ENCODE measurements at regions not wholly inside any gene's neighbourhood (a gene's known extent, or its start where the extent isn't known, plus 50 kb on each side); places are given as distances from the start of the nearest gene placed in this dataset.

DNA sequence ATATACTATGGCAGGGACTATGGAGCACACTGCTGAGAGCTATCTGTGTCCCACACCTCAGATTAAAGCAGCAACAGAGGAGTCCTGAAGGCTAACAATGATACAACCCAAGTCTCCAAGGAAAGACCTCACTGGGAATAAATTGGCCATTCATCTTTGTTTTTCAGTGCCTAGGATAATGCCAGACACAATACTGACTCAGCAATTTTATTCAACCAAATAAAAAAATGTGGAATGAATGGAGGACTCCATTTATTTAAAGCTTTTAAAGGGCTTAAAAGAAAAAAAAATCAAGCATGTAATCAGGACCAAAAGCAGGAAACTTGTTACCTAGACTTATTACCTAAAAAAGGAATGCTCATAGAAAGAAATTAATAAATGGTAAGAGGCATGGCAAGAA, 960.5 kb downstream of the PCDH17 start:
- ChIA-PET POLR2A (no interaction called here), CTCF (no interaction called here)
- ATAC-seq (ENCODE audit: low read depth), result no peak
- no peaks in the 10 kb centered on the region for H3K27me3 Mint-ChIP-seq
- H3K27ac Mint-ChIP-seq, result no peak overlapping the region
- Histone ChIP-seq H3K9ac (ENCODE audit: low read length) (no peak overlapping the region), H3K9me3 (ENCODE audit: control extremely low read depth in 1 of 3, control insufficient read depth in 2 of 3, insufficient read depth in 1 of 3, low read length in 2 of 3) (no peaks in the 10 kb centered on the region), H3K27me3 (replicated peaks in 1 of 4; ENCODE audit: control extremely low read depth in 1 of 4, control insufficient read depth in 3 of 4, insufficient read depth in 4 of 4, low read length in 3 of 4) (no peaks in the 10 kb centered on the region), H3K27ac (ENCODE audit: low read length in 2 of 2) (no peak overlapping the region), H3K36me3 (replicated peaks in 1 of 2; ENCODE audit: control extremely low read depth in 1 of 2, control insufficient read depth in 1 of 2, extremely low read depth in 1 of 2, insufficient read depth in 2 of 2, low read length in 1 of 2) (no peaks in the 10 kb centered on the region), H3K4me3 (ENCODE audit: control extremely low read depth in 1 of 5, extremely low read depth in 1 of 5, insufficient read depth in 1 of 5, low read depth in 2 of 5, low read length in 4 of 5) (no peak overlapping the region), H3K4me1 (ENCODE audit: control insufficient read depth in 2 of 2, insufficient read depth in 2 of 2, low read length in 2 of 2) (no peaks in the 10 kb centered on the region), H2AFZ (ENCODE audit: insufficient read depth, low read depth, low read length, poor library complexity, severe bottlenecking) (no peak overlapping the region), H3K79me2 (ENCODE audit: control insufficient read depth, insufficient read depth, low read length) (no peaks in the 10 kb centered on the region), H4K20me1 (ENCODE audit: control insufficient read depth, insufficient read depth, low read length, poor library complexity, severe bottlenecking) (no peaks in the 10 kb centered on the region), H3K4me2 (replicated peaks; ENCODE audit: low read depth, low read length, poor library complexity, severe bottlenecking) (no peak overlapping the region)
- peaks cover 1% of the 10 kb centered on the region for H3K4me1 Mint-ChIP-seq
- H3K4me3 Mint-ChIP-seq, result no peak overlapping the region
- H3K9me3 Mint-ChIP-seq (ENCODE audit: insufficient read depth), result peaks cover 3% of the 10 kb centered on the region
- no peak for DNase-seq
- TF ChIP-seq CTCF (IDR thresholded peaks at IDR 0.05) (no peak), EZH2 (IDR thresholded peaks at IDR 0.05; ENCODE audit: borderline replicate concordance, insufficient read depth, low read depth, low read length, poor library complexity, severe bottlenecking) (no peak)
- intact Hi-C loops (cut with micrococcal nuclease), result no loop called here

DNA sequence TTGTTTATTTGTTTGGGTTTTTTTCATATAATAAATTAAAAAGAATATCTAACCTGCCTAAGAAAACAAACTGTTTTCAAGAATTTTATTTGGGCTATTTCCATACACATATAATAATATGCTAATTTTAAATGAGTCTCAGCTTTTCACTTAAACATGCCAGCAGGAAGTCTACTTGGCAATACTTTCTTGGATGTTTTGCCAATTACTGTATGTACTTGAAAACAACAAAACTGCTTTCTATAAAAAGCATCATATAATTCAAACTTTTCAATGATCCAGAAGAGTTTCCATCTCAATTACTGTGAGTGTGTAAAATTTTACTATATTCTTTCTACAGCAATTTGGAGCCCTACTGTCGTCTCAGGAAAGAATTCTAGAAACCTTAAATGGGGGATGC, 961.2 kb downstream of the PCDH17 start:
- H3K9me3 ChIP-seq (ENCODE audit: control extremely low read depth in 1 of 3, control insufficient read depth in 2 of 3, insufficient read depth in 1 of 3, low read length in 2 of 3), result no peaks in the 10 kb centered on the region
- no CpG with 5 or more reads among the region's 1 CpG for WGBS (ENCODE audit: insufficient coverage)
- CTCF ChIA-PET, result no interaction called here
- POLR2A ChIA-PET, result no interaction called here
- Mint-ChIP-seq H3K27me3 (no peaks in the 10 kb centered on the region), H3K4me1 (no peaks in the 10 kb centered on the region), H3K4me3 (no peak overlapping the region), H3K9me3 (ENCODE audit: insufficient read depth) (peaks cover 3% of the 10 kb centered on the region), H3K27ac (no peak overlapping the region)
- no peak overlapping the region for H3K9ac ChIP-seq (ENCODE audit: low read length)
- H4K20me1 ChIP-seq (ENCODE audit: control insufficient read depth, insufficient read depth, low read length, poor library complexity, severe bottlenecking), result no peaks in the 10 kb centered on the region
- ATAC-seq (ENCODE audit: low read depth), result no peak
- no peaks in the 10 kb centered on the region for H3K4me1 ChIP-seq (ENCODE audit: control insufficient read depth in 2 of 2, insufficient read depth in 2 of 2, low read length in 2 of 2)
- no peak overlapping the region for H3K4me2 ChIP-seq (replicated peaks; ENCODE audit: low read depth, low read length, poor library complexity, severe bottlenecking)
- no peak overlapping the region for H3K4me3 ChIP-seq (ENCODE audit: control extremely low read depth in 1 of 5, extremely low read depth in 1 of 5, insufficient read depth in 1 of 5, low read depth in 2 of 5, low read length in 4 of 5)
- H3K36me3 ChIP-seq (replicated peaks in 1 of 2; ENCODE audit: control extremely low read depth in 1 of 2, control insufficient read depth in 1 of 2, extremely low read depth in 1 of 2, insufficient read depth in 2 of 2, low read length in 1 of 2), result no peaks in the 10 kb centered on the region
- H3K27me3 ChIP-seq (replicated peaks in 1 of 4; ENCODE audit: control extremely low read depth in 1 of 4, control insufficient read depth in 3 of 4, insufficient read depth in 4 of 4, low read length in 3 of 4), result no peaks in the 10 kb centered on the region
- DNase-seq, result no peak
- H2AFZ ChIP-seq (ENCODE audit: insufficient read depth, low read depth, low read length, poor library complexity, severe bottlenecking), result no peak overlapping the region
- H3K79me2 ChIP-seq (ENCODE audit: control insufficient read depth, insufficient read depth, low read length), result no peaks in the 10 kb centered on the region
- TF ChIP-seq CTCF (IDR thresholded peaks at IDR 0.05) (no peak), EZH2 (IDR thresholded peaks at IDR 0.05; ENCODE audit: borderline replicate concordance, insufficient read depth, low read depth, low read length, poor library complexity, severe bottlenecking) (no peak)
- H3K27ac ChIP-seq (ENCODE audit: low read length in 2 of 2), result no peak overlapping the region
- intact Hi-C loops (cut with micrococcal nuclease), result no loop called here
